Astrocyte (in vitro differentiated cells and primary cell): ENCODE measurements at regions not wholly inside any gene's neighbourhood (a gene's known extent, or its start where the extent isn't known, plus 50 kb on each side); places are given as distances from the start of the nearest gene placed in this dataset.

Experiments used
- EZH2 ChIP-seq: IDR thresholded peaks from 2 replicates; pipeline ENCODE4 v1.6.1; 2012; ENCODE audit warnings: mild to moderate bottlenecking, low read length, inconsistent platforms; ENCODE audit not compliant: insufficient read depth
- TF ChIP-seq, protein P1 (sequence below): IDR thresholded peaks from 2 replicates; pipeline ENCODE4 v1.5.1; 2011; ENCODE audit warnings: low read depth, mild to moderate bottlenecking, inconsistent platforms, low read length, moderate library complexity; ENCODE audit not compliant: insufficient read depth

DNA sequence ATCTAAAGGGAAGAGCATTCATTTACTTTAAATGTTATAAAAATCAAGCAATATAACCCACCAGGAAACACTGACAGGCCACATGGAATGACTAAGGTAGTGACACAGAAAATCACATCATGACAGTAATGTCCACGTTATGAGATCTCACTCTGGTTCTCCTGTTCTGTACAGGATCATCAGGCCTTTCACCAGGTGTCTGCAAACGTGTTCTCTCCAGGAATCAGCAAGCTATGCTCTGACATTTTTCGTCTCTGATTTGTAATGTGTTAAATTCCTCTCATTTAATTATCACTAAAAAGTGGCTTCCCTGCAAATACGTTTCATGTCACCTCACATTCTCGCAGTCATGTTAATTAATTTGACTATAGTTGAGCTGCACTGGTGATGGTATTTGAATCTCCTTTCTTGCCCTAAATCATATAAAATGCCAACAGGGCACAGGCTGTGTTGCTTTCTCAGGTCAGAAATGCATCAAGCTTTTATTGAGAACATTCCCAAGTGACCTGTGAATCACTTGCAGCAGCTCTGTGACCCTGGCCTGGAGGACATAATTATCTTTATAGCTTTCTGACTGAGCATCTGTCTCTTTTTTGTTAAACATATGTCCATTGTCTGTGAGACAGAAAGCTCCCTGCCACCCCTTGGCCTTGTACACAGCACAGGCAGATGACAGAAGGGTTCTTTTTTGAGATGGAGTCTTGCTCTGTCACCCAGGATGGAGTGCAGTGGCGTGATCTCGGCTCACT lies 196.2 kb downstream of the DIRAS2 start:
- TF ChIP-seq, protein P1, sequence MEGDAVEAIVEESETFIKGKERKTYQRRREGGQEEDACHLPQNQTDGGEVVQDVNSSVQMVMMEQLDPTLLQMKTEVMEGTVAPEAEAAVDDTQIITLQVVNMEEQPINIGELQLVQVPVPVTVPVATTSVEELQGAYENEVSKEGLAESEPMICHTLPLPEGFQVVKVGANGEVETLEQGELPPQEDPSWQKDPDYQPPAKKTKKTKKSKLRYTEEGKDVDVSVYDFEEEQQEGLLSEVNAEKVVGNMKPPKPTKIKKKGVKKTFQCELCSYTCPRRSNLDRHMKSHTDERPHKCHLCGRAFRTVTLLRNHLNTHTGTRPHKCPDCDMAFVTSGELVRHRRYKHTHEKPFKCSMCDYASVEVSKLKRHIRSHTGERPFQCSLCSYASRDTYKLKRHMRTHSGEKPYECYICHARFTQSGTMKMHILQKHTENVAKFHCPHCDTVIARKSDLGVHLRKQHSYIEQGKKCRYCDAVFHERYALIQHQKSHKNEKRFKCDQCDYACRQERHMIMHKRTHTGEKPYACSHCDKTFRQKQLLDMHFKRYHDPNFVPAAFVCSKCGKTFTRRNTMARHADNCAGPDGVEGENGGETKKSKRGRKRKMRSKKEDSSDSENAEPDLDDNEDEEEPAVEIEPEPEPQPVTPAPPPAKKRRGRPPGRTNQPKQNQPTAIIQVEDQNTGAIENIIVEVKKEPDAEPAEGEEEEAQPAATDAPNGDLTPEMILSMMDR = no peak
- no peak for TF ChIP-seq EZH2
